ENCODE measurements at regions not wholly inside any gene's neighbourhood (a gene's known extent, or its start where the extent isn't known, plus 50 kb on each side); places are given as distances from the start of the nearest gene placed in this dataset.

- no peaks in the 10 kb centered on the region for H4K20me1 ChIP-seq (ENCODE audit: insufficient read depth, low read length)
- no peak overlapping the region for H3K9ac ChIP-seq (ENCODE audit: low read depth, low read length)
- H3K4me1 ChIP-seq (ENCODE audit: insufficient read depth, low read length), result no peaks in the 10 kb centered on the region
- H3K4me3 ChIP-seq (ENCODE audit: low read depth in 1 of 2, low read length in 2 of 2), result no peak overlapping the region
- ATAC-seq (ENCODE audit: insufficient read depth, low read depth) (no peak), DNase-seq (no peak)
- TF ChIP-seq CTCF (IDR thresholded peaks at IDR 0.05; ENCODE audit: borderline replicate concordance, extremely low read depth, low read length, poor library complexity, severe bottlenecking), result no peak
- TF ChIP-seq EZH2 (IDR thresholded peaks at IDR 0.05; ENCODE audit: borderline replicate concordance, low read depth, low read length, severe bottlenecking), result no peak
- H3K4me2 ChIP-seq (ENCODE audit: insufficient read depth, low read length), result no peak overlapping the region
- H3K79me2 ChIP-seq (ENCODE audit: insufficient read depth, low read length), result no peaks in the 10 kb centered on the region
- no peak overlapping the region for H3K27ac ChIP-seq (ENCODE audit: low read length)
- H3K36me3 ChIP-seq (ENCODE audit: insufficient read depth, low read length), result no peaks in the 10 kb centered on the region
- no peaks in the 10 kb centered on the region for H3K27me3 ChIP-seq (ENCODE audit: insufficient read depth, low read length, poor library complexity)
- no peak overlapping the region for H2AFZ ChIP-seq (ENCODE audit: low read depth, low read length)
- peaks cover 9% of the 10 kb centered on the region for H3K9me3 ChIP-seq (ENCODE audit: insufficient read depth, low read length, severe bottlenecking)
These were observed 348.7 kb upstream of the AJAP1 start for GRCh38 chr1:4305526-4306301.

- no peak for TF ChIP-seq EZH2 (IDR thresholded peaks at IDR 0.05; ENCODE audit: borderline replicate concordance, low read depth, low read length, severe bottlenecking)
- TF ChIP-seq CTCF (IDR thresholded peaks at IDR 0.05; ENCODE audit: borderline replicate concordance, extremely low read depth, low read length, poor library complexity, severe bottlenecking), result no peak
- no peak overlapping the region for H3K9ac ChIP-seq (ENCODE audit: low read depth, low read length)
- H3K27me3 ChIP-seq (ENCODE audit: insufficient read depth, low read length, poor library complexity), result no peaks in the 10 kb centered on the region
- H3K36me3 ChIP-seq (ENCODE audit: insufficient read depth, low read length), result no peaks in the 10 kb centered on the region
- H3K27ac ChIP-seq (ENCODE audit: low read length), result no peak overlapping the region
- no peak for DNase-seq
- peaks cover 9% of the 10 kb centered on the region for H3K9me3 ChIP-seq (ENCODE audit: insufficient read depth, low read length, severe bottlenecking)
- no peak overlapping the region for H3K4me2 ChIP-seq (ENCODE audit: insufficient read depth, low read length)
- no peak for ATAC-seq (ENCODE audit: insufficient read depth, low read depth)
- H3K4me1 ChIP-seq (ENCODE audit: insufficient read depth, low read length), result no peaks in the 10 kb centered on the region
- no peaks in the 10 kb centered on the region for H3K79me2 ChIP-seq (ENCODE audit: insufficient read depth, low read length)
- no peaks in the 10 kb centered on the region for H4K20me1 ChIP-seq (ENCODE audit: insufficient read depth, low read length)
- no peak overlapping the region for H2AFZ ChIP-seq (ENCODE audit: low read depth, low read length)
- no peak overlapping the region for H3K4me3 ChIP-seq (ENCODE audit: low read depth in 1 of 2, low read length in 2 of 2)
These were observed 347.6 kb upstream of the AJAP1 start for GRCh38 chr1:4306559-4307467.

- no peaks in the 10 kb centered on the region for H3K79me2 ChIP-seq (ENCODE audit: insufficient read depth, low read length)
- H2AFZ ChIP-seq (ENCODE audit: low read depth, low read length), result no peak overlapping the region
- H4K20me1 ChIP-seq (ENCODE audit: insufficient read depth, low read length), result no peaks in the 10 kb centered on the region
- H3K27ac ChIP-seq (ENCODE audit: low read length), result no peak overlapping the region
- H3K4me2 ChIP-seq (ENCODE audit: insufficient read depth, low read length), result no peak overlapping the region
- peaks cover 9% of the 10 kb centered on the region for H3K9me3 ChIP-seq (ENCODE audit: insufficient read depth, low read length, severe bottlenecking)
- no peaks in the 10 kb centered on the region for H3K4me1 ChIP-seq (ENCODE audit: insufficient read depth, low read length)
- H3K4me3 ChIP-seq (ENCODE audit: low read depth in 1 of 2, low read length in 2 of 2), result no peak overlapping the region
- H3K9ac ChIP-seq (ENCODE audit: low read depth, low read length), result no peak overlapping the region
- DNase-seq (no peak), ATAC-seq (ENCODE audit: insufficient read depth, low read depth) (no peak)
- no peaks in the 10 kb centered on the region for H3K36me3 ChIP-seq (ENCODE audit: insufficient read depth, low read length)
- H3K27me3 ChIP-seq (ENCODE audit: insufficient read depth, low read length, poor library complexity), result no peaks in the 10 kb centered on the region
- no peak for TF ChIP-seq EZH2 (IDR thresholded peaks at IDR 0.05; ENCODE audit: borderline replicate concordance, low read depth, low read length, severe bottlenecking)
- no peak for TF ChIP-seq CTCF (IDR thresholded peaks at IDR 0.05; ENCODE audit: borderline replicate concordance, extremely low read depth, low read length, poor library complexity, severe bottlenecking)
These were observed 347.0 kb upstream of the AJAP1 start for GRCh38 chr1:4307468-4307845.

Measured in DND-41 (cell line).